Testis (tissue), 2 donors: ENCODE measurements at regions not wholly inside any gene's neighbourhood (a gene's known extent, or its start where the extent isn't known, plus 50 kb on each side); places are given as distances from the start of the nearest gene placed in this dataset.

Source experiments
- POLR2A ChIP-seq: fragments of 450-650 bp; IDR thresholded peaks from one replicate; pipeline ENCODE4 v1.6.1; 2017; ENCODE audit warnings: antibody characterized with exemption, mild to moderate bottlenecking, moderate library complexity
- TF ChIP-seq, protein P1 (sequence below), 3 experiments: fragments of 450-650 bp in 2 of 3; fragments of 200-600 bp in 1 of 3; sonication (generic) in 1 of 3; IDR thresholded peaks; one replicate each; pipeline ENCODE4 v1.5.1; 2016 to 2019; ENCODE audit warnings: antibody characterized with exemption in 3 of 3, mild to moderate bottlenecking in 2 of 3, moderate library complexity in 1 of 3

DNA sequence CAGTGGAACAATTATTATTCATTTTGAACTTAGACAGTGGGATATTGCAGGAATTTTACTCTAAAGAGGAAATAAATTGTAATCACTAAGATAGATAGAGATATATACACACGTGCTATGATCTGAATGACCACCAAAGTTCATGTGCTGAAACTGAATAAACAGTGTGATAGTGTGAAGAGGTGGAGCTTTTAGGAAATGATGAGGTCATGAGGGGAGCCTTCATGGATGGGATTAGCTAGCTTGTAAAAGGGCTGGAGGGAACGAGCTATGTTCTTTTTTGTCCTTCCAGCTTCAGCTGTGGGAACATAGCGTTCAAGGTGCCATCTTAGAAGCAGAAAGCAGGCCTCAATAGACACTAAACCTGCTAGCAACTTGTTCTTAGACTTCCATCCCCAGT, 191.5 kb upstream of the LRIG3 start:
- no peak for TF ChIP-seq POLR2A
- TF ChIP-seq, protein P1, sequence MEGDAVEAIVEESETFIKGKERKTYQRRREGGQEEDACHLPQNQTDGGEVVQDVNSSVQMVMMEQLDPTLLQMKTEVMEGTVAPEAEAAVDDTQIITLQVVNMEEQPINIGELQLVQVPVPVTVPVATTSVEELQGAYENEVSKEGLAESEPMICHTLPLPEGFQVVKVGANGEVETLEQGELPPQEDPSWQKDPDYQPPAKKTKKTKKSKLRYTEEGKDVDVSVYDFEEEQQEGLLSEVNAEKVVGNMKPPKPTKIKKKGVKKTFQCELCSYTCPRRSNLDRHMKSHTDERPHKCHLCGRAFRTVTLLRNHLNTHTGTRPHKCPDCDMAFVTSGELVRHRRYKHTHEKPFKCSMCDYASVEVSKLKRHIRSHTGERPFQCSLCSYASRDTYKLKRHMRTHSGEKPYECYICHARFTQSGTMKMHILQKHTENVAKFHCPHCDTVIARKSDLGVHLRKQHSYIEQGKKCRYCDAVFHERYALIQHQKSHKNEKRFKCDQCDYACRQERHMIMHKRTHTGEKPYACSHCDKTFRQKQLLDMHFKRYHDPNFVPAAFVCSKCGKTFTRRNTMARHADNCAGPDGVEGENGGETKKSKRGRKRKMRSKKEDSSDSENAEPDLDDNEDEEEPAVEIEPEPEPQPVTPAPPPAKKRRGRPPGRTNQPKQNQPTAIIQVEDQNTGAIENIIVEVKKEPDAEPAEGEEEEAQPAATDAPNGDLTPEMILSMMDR (IDR thresholded peaks at IDR 0.05), result no peak
